AG04449 (cell line): ENCODE measurements at regions not wholly inside any gene's neighbourhood (a gene's known extent, or its start where the extent isn't known, plus 50 kb on each side); places are given as distances from the start of the nearest gene placed in this dataset.

Source experiments
- CTCF ChIA-PET: fragments of 350-600 bp; formaldehyde crosslinking; extraction: SDS; loops from one replicate; lab custom pipeline; 2021; ENCODE audit warnings: antibody characterized with exemption; lab: Yijun Ruan, JAX
- POLR2A ChIA-PET: fragments of 400-600, 350-600 bp; formaldehyde crosslinking; extraction: SDS; loops from one replicate; lab custom pipeline; 2020; ENCODE audit warnings: antibody characterized with exemption, inconsistent platforms; lab: Yijun Ruan, JAX
- DNase-seq: peaks from one replicate; pipeline ENCODE4 v3.0.0-alpha.2; 2010; ENCODE audit warnings: low read depth, low spot score
- H3K4me3 ChIP-seq: 2 replicates; pipeline ENCODE4 v1.5.1; 2011; ENCODE audit warnings: low read depth, mild to moderate bottlenecking, control low read depth, low read length
- TF ChIP-seq, protein P1 (sequence below): IDR thresholded peaks from one replicate; pipeline ENCODE4 v1.5.1; 2011; ENCODE audit warnings: mild to moderate bottlenecking, moderate library complexity, low read length, control low read depth, inconsistent platforms; ENCODE audit not compliant: insufficient read depth; ENCODE audit errors: missing control alignments

DNA sequence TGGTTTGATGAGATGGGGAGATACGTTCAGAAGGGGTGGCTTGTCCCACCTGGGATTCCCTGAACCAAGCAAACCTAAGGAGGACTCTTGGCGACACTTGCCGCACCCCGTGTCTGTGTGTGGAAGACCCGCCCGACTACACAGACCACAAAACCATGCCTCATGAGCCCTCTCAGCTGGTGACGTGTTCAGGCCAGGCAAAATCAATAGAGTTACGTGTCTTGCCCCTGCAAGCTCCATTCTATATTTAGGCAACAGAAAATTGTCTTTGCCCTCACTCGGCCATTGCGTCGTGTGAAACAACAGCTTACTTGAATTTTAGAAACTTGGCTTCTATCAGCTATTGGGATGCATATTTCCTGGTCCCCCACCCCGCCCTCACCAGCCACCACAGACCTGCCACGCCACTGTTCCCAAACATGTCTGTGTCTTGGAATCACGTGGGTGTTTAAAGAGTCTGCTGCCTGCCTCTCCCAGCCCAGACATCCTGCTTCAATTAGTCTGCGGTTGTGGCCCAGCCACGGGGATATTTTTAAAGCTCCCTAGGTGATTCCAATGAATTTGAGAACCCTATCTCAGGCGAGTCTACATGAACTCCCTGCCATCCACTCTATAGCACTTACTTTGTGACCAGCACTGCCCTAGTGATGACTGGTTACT, 279.2 kb upstream of the EXOC2 start:
- POLR2A ChIA-PET: no interaction called here
- peak; percentile 5 for DNase-seq
- no peak overlapping the region for H3K4me3 ChIP-seq
- CTCF ChIA-PET: interaction anchor here (1.1 to 1.6 kb wide), 2 partner anchors 342 to 379 kb away, joined by 3 to 4 read pairs; no protein-coding TSS in a partner anchor
- TF ChIP-seq, protein P1, sequence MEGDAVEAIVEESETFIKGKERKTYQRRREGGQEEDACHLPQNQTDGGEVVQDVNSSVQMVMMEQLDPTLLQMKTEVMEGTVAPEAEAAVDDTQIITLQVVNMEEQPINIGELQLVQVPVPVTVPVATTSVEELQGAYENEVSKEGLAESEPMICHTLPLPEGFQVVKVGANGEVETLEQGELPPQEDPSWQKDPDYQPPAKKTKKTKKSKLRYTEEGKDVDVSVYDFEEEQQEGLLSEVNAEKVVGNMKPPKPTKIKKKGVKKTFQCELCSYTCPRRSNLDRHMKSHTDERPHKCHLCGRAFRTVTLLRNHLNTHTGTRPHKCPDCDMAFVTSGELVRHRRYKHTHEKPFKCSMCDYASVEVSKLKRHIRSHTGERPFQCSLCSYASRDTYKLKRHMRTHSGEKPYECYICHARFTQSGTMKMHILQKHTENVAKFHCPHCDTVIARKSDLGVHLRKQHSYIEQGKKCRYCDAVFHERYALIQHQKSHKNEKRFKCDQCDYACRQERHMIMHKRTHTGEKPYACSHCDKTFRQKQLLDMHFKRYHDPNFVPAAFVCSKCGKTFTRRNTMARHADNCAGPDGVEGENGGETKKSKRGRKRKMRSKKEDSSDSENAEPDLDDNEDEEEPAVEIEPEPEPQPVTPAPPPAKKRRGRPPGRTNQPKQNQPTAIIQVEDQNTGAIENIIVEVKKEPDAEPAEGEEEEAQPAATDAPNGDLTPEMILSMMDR: no peak

DNA sequence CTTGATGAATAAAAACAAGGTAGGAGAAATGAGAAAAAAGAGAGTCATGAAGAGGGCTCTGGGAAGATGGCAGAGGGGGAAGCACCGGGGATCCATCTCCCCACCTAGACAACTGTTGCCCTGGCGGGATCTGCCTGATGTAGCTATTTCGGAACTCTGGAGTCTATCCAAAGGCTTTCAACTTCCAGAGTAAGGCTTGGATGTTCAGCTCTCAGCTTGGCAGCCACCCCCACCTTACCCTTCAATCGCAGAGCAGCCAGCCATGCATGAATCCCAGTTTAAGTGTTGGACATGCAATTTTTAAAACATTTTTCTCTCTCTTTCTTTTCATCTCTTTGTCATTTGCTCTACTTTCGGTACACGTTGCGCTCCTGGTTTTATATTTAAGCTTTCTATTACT, 275.9 kb upstream of the EXOC2 start:
- TF ChIP-seq, protein P1: no peak
- CTCF ChIA-PET: no interaction called here
- DNase-seq: no peak
- H3K4me3 ChIP-seq: no peak overlapping the region
- POLR2A ChIA-PET: no interaction called here

DNA sequence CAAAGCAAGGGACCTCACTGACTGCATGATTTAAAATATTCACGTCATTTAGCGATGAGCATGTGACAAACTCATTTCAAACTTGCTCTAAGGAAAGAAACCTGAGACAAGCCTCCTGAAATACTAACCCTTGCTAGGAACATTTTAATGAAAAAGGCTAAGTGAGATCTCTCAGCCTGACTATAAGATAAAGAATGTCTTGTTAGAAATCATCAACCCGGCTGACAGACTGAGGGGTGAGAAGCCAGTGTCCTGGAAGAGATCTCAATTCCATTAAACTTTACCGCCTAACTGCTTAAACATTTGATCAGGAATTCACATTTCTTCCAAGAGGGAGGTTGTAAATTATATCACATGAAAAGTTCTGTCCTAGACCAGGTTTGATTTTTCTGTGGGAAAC, 274.8 kb upstream of the EXOC2 start:
- ChIA-PET POLR2A (no interaction called here), CTCF (no interaction called here)
- no peak for DNase-seq
- TF ChIP-seq, protein P1: no peak
- no peak overlapping the region for H3K4me3 ChIP-seq

DNA sequence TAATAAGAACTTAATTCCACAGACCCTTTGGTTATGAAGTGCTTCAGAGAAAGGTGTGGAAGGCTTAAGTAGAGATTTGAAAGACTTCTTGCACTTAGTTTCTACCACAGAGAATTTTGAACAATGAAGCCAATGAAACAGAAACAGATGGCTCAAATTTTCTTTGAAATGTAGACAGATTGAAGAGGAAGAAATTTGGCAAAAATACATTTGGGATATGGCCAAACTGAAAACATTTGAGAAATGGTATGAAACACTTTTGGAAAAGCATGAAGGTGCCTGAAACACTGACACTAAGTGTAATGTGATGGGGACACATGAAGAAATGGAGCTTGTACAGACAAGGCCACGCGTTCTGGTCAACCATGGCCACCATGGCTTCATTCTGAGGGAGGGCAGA, 272.4 kb upstream of the EXOC2 start:
- CTCF ChIA-PET: no interaction called here

GRCh38 chr6:963456-963855, 270.5 kb upstream of the EXOC2 start:
- no peak for DNase-seq
- POLR2A ChIA-PET: no interaction called here
- TF ChIP-seq, protein P1: no peak
- CTCF ChIA-PET: no interaction called here
- no peak overlapping the region for H3K4me3 ChIP-seq

More for the DNA sequence above, 272.4 kb upstream of the EXOC2 start:
- POLR2A ChIA-PET: no interaction called here
- TF ChIP-seq, protein P1: no peak
- H3K4me3 ChIP-seq: no peak overlapping the region
- DNase-seq: no peak

DNA sequence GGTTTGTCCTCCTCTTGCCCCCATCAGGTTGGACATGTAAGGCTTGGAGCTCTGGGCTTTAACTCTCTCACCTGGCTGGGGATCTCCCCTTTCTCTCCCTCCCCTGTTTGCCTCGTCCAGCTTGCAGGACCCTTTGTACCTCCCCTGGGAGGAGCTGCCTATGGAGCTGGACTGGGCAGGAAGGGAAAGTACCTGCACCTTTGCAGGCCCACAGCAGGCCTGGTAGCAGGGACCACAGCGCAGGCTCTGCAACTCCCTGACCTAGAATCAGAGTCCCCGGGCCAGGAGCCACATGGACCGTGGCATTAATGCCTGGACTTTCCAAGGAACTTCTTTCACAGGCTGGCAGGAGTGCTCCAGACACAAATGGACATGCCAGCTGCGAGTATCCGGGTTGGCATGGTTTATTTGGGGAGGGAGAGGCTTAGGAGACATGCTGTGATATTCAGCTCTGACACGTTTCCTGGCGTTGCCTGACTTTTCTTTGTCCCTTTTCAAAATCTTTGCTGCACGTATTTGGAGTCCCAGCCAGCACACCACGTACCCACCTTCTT, 268.5 kb upstream of the EXOC2 start:
- TF ChIP-seq, protein P1: no peak
- no peak overlapping the region for H3K4me3 ChIP-seq
- no peak for DNase-seq
- ChIA-PET POLR2A (no interaction called here), CTCF (no interaction called here)
